Neural progenitor cell (in vitro differentiated cells): ENCODE measurements at regions not wholly inside any gene's neighbourhood (a gene's known extent, or its start where the extent isn't known, plus 50 kb on each side); places are given as distances from the start of the nearest gene placed in this dataset.

Source experiments
- DNase-seq: peaks from one replicate; pipeline ENCODE4 v3.0.0-alpha.2; 2016; ENCODE audit warnings: low spot score
- H2AFZ ChIP-seq: fragments of 200-600 bp; sonication (generic); replicated peaks from 2 replicates; pipeline ENCODE4 v1.6.1; 2016; ENCODE audit warnings: antibody characterized with exemption
- H3F3A ChIP-seq: fragments of 200-600 bp; sonication (generic); 2 replicates; pipeline ENCODE4 v1.6.1; 2016; ENCODE audit warnings: antibody characterized with exemption, low read depth
- H3K27ac ChIP-seq: fragments of 200-600 bp; sonication (generic); 2 replicates; pipeline ENCODE4 v1.5.1; 2016; ENCODE audit warnings: mild to moderate bottlenecking
- H3K27me3 ChIP-seq: fragments of 200-600 bp; sonication (generic); 2 replicates; pipeline ENCODE4 v1.6.1; 2016; ENCODE audit warnings: mild to moderate bottlenecking, moderate library complexity
- H3K36me3 ChIP-seq: fragments of 200-600 bp; sonication (generic); 2 replicates; pipeline ENCODE4 v1.5.1; 2016
- H3K4me1 ChIP-seq: fragments of 200-600 bp; sonication (generic); 2 replicates; pipeline ENCODE4 v1.6.1; 2016; ENCODE audit warnings: mixed run types
- H3K4me2 ChIP-seq: fragments of 200-600 bp; sonication (generic); 2 replicates; pipeline ENCODE4 v1.6.1; 2016
- H3K4me3 ChIP-seq: fragments of 200-600 bp; sonication (generic); 2 replicates; pipeline ENCODE4 v1.5.1; 2016
- H3K79me2 ChIP-seq: fragments of 200-600 bp; sonication (generic); 2 replicates; pipeline ENCODE4 v1.6.1; 2016; ENCODE audit warnings: low read depth
- H3K9ac ChIP-seq: fragments of 200-600 bp; sonication (generic); 2 replicates; pipeline ENCODE4 v1.6.1; 2016
- H3K9me3 ChIP-seq: fragments of 200-600 bp; sonication (generic); 2 replicates; pipeline ENCODE4 v1.5.1; 2016; ENCODE audit warnings: low read depth
- H4K20me1 ChIP-seq: fragments of 200-600 bp; sonication (generic); 2 replicates; pipeline ENCODE4 v1.6.1; 2016; ENCODE audit warnings: low read depth
- H3K27ac Mint-ChIP-seq: 3 replicates; pipeline ENCODE4 v1.8.0; 2021; ENCODE audit warnings: mixed read lengths
- H3K27me3 Mint-ChIP-seq: 2 replicates; pipeline ENCODE4 v1.8.0; 2022; ENCODE audit warnings: low read depth, mild to moderate bottlenecking, inconsistent platforms, moderate library complexity, mixed read lengths; ENCODE audit not compliant: insufficient read depth
- H3K36me3 Mint-ChIP-seq: 3 replicates; pipeline ENCODE4 v1.8.0; 2021; ENCODE audit warnings: mixed read lengths
- H3K4me1 Mint-ChIP-seq: 3 replicates; pipeline ENCODE4 v1.8.0; 2021; ENCODE audit warnings: mixed read lengths
- H3K4me3 Mint-ChIP-seq: 3 replicates; pipeline ENCODE4 v1.8.0; 2021; ENCODE audit warnings: mild to moderate bottlenecking, moderate library complexity, mixed read lengths
- H3K9me3 Mint-ChIP-seq: 3 replicates; pipeline ENCODE4 v1.8.0; 2020; ENCODE audit warnings: mixed read lengths
- CTCF ChIP-seq: fragments of 200-600 bp; sonication (generic); IDR thresholded peaks from 2 replicates; pipeline ENCODE4 v1.5.1; 2017; ENCODE audit warnings: antibody characterized with exemption, mild to moderate bottlenecking
- EZH2 ChIP-seq: fragments of 200-600 bp; sonication (generic); IDR thresholded peaks from 2 replicates; pipeline ENCODE4 v1.6.1; 2017; ENCODE audit warnings: antibody characterized with exemption, mild to moderate bottlenecking, moderate library complexity
- EZH2phosphoT487 ChIP-seq: fragments of 200-600 bp; sonication (generic); IDR thresholded peaks from 2 replicates; pipeline ENCODE4 v1.6.1; 2017; ENCODE audit warnings: antibody characterized with exemption

GRCh38 chr20:19847383-19847782, 89.3 kb downstream of the RIN2 start:
- Histone ChIP-seq H4K20me1 (no peaks in the 10 kb centered on the region), H3K9ac (no peak overlapping the region), H3K4me1 (peaks cover 6% of the 10 kb centered on the region), H3K27ac (no peak overlapping the region), H3K4me3 (no peak overlapping the region), H3K27me3 (no peaks in the 10 kb centered on the region), H3F3A (no peaks in the 10 kb centered on the region), H2AFZ (no peak overlapping the region), H3K4me2 (no peak overlapping the region), H3K79me2 (no peaks in the 10 kb centered on the region), H3K36me3 (no peaks in the 10 kb centered on the region), H3K9me3 (no peaks in the 10 kb centered on the region)
- H3K4me3 Mint-ChIP-seq, result no peak overlapping the region
- no peak for DNase-seq
- peaks cover 6% of the 10 kb centered on the region for H3K36me3 Mint-ChIP-seq
- peaks cover 5% of the 10 kb centered on the region for H3K9me3 Mint-ChIP-seq
- TF ChIP-seq CTCF, result no peak
- TF ChIP-seq EZH2, result no peak
- no peak for TF ChIP-seq EZH2phosphoT487
- peaks cover 2% of the 10 kb centered on the region for H3K27me3 Mint-ChIP-seq
- peaks cover 15% of the 10 kb centered on the region for H3K4me1 Mint-ChIP-seq
- H3K27ac Mint-ChIP-seq, result no peak overlapping the region

- no peak overlapping the region for H3K4me3 ChIP-seq
- H3K9me3 ChIP-seq, result no peaks in the 10 kb centered on the region
- H3K36me3 ChIP-seq, result no peaks in the 10 kb centered on the region
- H2AFZ ChIP-seq, result peak overlapping the region; percentile 18
- peak overlapping the region; percentile 10 for H3K4me2 ChIP-seq
- H3K27ac ChIP-seq, result no peak overlapping the region
- H3F3A ChIP-seq, result no peaks in the 10 kb centered on the region
- no peak for TF ChIP-seq EZH2
- TF ChIP-seq CTCF, result no peak
- no peak for TF ChIP-seq EZH2phosphoT487
- Mint-ChIP-seq H3K9me3 (no peaks in the 10 kb centered on the region), H3K4me1 (peaks cover 15% of the 10 kb centered on the region), H3K36me3 (peaks cover 2% of the 10 kb centered on the region), H3K4me3 (no peak overlapping the region), H3K27me3 (peaks cover 2% of the 10 kb centered on the region), H3K27ac (peak overlapping the region; percentile 40)
- no peak for DNase-seq
- no peak overlapping the region for H3K9ac ChIP-seq
- peaks cover 6% of the 10 kb centered on the region for H3K4me1 ChIP-seq
- H3K79me2 ChIP-seq, result no peaks in the 10 kb centered on the region
- H4K20me1 ChIP-seq, result no peaks in the 10 kb centered on the region
- H3K27me3 ChIP-seq, result no peaks in the 10 kb centered on the region
Measured at GRCh38 chr20:19849341-19850197, 91.5 kb downstream of the RIN2 start.

- Histone ChIP-seq H2AFZ (peak overlapping the region; percentile 18), H3K27me3 (no peaks in the 10 kb centered on the region), H3K9me3 (no peaks in the 10 kb centered on the region), H3K4me2 (peak overlapping the region; percentile 10), H3K27ac (no peak overlapping the region), H3F3A (no peaks in the 10 kb centered on the region), H3K9ac (no peak overlapping the region), H4K20me1 (no peaks in the 10 kb centered on the region), H3K4me1 (peaks cover 6% of the 10 kb centered on the region), H3K79me2 (no peaks in the 10 kb centered on the region), H3K36me3 (no peaks in the 10 kb centered on the region), H3K4me3 (no peak overlapping the region)
- Mint-ChIP-seq H3K9me3 (no peaks in the 10 kb centered on the region), H3K4me1 (peaks cover 15% of the 10 kb centered on the region), H3K4me3 (no peak overlapping the region), H3K27ac (peak overlapping the region; percentile 40), H3K36me3 (peaks cover 2% of the 10 kb centered on the region), H3K27me3 (peaks cover 2% of the 10 kb centered on the region)
- peak; percentile 13 for DNase-seq
- TF ChIP-seq CTCF (no peak), EZH2 (no peak), EZH2phosphoT487 (no peak)
Measured at GRCh38 chr20:19850198-19850533, 92.1 kb downstream of the RIN2 start.
